HuH-7.5 (cell line): ENCODE measurements at regions not wholly inside any gene's neighbourhood (a gene's known extent, or its start where the extent isn't known, plus 50 kb on each side); places are given as distances from the start of the nearest gene placed in this dataset.
"Not testable (repeated sequence)": the region's sequence is repeated elsewhere in the genome, so short reads cannot be mapped to it uniquely, and the experiment has no call there.

ENCODE experiments used
- DNase-seq: peaks from one replicate; pipeline ENCODE4 v3.0.0; 2011; ENCODE audit warnings: low spot score

GRCh38 chr10:10712155-10712704 is 305.4 kb upstream of the CELF2 start:
- DNase-seq: no peak

GRCh38 chr10:10714327-10714726 is 303.3 kb upstream of the CELF2 start:
- DNase-seq: no peak

DNA sequence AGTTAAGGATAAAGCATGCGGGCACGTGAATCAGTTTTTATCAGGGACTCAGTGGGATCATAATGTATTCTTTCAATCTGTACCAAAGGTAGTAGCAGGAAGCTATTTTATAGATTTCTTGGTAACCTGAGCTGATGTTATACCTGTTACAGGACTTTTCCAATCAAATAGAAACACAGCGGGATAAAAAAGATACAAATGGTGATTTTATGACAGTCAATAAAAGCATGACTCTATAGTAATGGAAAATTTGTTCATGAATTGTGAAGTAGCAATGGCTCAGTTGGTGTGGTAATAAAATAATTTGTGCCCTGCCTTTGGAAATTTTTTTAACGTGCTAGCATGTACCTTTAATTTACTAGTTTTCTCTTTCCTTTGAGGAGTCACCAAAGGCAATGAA is 300.7 kb upstream of the CELF2 start:
- no peak for DNase-seq

DNA sequence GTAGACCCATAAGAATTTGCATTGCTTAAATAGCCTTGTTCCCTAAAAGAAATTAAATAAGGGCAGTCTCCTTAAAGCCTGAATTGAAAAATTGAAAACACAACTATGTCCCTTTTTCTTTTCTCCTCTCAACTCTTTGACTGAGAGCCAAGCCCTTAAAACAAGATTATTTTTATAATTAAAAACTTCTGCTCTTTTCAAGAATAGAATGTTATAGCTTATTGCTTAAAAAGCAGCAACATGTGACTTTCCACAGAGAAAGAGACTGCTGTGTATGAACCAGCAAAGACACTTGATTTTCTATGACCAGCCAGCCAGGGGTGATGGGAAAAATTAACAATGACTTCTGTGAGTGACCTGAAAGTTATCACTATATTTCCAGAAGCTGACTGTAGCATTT is 295.2 kb upstream of the CELF2 start:
- DNase-seq: no peak

DNA sequence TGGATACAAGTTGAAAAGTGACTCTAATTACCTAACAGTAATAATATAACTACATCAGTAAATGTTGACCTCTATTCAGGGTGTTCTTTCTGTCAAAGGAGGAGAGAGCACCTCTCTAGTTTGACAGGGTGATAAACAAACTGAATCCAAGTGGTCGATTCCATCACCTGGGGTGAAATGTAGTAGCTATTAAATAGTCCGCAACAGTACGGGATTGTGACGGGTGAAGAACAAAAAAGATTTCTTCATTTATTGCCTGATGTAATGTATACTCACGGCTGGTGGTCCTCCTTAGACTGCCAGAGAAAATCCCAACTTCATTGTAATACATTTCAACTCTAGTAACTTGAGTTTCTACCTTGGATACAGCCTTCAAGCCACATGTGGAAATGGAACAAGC is 292.5 kb upstream of the CELF2 start:
- DNase-seq: no peak

DNA sequence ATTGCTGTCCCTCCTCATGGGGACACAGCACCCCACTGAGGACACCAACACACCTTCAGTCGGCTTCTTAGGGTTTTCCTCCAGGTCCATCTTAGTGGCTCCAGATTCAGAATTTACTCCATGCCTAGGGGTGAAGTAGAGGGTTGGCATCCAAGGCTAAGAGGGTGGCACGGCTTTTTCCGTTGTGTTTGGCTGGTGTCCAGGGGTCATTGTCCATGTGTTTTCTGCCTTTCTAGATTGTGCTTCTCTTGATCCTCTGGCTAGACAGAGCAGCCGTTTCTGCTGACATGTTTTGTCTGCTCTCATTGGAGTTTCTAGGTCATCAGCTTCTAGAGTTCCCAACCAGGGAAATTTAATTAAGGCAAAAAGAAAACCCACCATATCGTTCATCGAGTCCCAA is 291.6 kb upstream of the CELF2 start:
- DNase-seq: no peak

DNA sequence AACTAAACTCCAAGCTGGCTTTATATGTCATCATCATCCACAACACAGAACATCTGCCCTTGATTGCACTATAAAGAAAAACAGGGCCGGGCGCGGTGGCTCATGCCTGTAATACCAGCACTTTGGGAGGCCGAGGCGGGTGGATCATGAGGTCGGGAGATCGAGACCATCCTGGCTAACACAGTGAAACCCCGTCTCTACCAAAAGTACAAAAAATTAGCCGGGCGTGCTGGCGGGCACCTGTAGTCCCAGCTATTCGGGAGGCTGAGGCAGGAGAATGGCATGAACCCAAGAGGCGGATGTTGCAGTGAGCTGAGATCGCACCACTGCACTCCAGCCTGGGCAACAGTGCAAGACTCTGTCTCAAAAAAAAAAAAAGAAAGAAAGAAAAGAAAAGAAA is 290.3 kb upstream of the CELF2 start:
- not testable (repeated sequence) for DNase-seq

- no peak for DNase-seq
These were observed 289.9 kb upstream of the CELF2 start for GRCh38 chr10:10727812-10728211.

GRCh38 chr10:10730471-10731043 is 287.1 kb upstream of the CELF2 start:
- DNase-seq: no peak

GRCh38 chr10:10731366-10731765 is 286.3 kb upstream of the CELF2 start:
- DNase-seq: no peak

DNA sequence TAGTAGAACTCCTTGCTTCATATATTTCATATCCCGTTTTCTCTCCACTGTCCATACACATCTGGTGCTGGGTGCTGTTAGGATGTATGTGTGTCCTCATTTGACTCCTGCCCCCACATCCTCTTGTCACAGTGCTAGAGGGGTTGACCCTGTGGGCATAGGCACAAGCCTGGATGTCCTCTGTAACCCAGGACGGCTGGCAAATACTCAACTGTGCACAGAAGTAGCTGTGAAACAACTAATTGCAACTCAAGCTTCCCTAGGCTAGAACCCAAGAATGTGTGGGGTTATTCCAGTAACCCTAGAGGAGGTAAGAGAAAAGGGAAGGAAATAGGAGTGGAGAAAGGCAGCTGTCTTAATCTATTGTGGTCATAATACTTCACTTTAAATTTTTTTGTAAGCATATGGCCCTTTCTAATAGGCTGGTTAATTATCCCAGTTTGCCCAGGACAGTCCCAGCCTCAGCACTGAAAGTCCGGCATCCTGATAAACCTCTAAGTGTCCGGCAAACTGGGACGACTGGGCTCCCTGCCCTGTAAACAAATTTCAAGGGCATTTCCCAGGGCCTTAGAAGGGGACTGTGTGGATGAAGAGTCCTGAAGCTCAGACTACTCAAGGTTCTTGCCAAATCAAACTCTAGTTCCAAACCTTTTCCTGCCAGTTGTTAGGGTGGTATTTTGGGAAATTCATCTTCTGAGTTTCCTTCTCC is 283.2 kb upstream of the CELF2 start:
- no peak for DNase-seq

DNA sequence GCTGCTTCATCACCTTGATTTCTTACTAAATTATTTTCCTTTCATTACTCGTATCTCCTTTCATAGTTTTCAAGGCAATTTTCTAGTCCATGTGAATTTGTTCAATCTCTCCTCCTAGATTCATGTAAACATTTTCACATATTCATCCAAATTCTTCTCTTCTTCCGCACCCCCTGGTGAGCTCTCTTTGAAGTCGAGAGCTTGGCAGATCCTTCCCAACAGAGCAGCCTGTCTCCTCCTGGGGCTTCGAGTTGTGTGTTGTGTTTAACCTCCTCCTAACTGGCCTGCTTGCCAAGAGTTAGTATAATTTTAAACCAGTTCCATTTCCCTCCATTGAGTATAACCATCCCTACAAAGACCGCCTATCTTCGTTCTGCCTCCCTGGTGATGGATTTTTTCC is 272.4 kb upstream of the CELF2 start:
- DNase-seq: no peak

GRCh38 chr10:10755490-10755889 is 262.2 kb upstream of the CELF2 start:
- DNase-seq: no peak

GRCh38 chr10:10758306-10758705 is 259.4 kb upstream of the CELF2 start:
- DNase-seq: no peak

DNA sequence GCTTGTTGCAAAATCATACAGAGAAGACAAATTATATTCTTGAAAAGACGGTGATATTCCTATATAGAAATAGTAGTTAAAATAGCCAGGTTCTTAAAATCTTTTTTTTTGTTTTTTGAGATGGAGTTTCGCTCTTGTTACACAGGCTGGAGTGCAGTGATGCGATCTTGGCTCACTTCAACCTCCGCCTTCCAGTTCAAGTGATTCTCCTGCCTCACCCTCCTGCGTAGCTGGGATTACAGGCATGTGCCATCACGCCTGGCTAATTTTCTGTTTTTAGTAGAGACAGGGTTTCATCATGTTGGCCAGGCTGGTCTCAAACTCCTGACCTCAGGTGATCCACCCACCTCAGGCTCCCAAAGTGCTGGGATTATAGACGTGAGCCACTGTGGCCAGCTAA is 257.9 kb upstream of the CELF2 start:
- DNase-seq: not testable (repeated sequence)

DNA sequence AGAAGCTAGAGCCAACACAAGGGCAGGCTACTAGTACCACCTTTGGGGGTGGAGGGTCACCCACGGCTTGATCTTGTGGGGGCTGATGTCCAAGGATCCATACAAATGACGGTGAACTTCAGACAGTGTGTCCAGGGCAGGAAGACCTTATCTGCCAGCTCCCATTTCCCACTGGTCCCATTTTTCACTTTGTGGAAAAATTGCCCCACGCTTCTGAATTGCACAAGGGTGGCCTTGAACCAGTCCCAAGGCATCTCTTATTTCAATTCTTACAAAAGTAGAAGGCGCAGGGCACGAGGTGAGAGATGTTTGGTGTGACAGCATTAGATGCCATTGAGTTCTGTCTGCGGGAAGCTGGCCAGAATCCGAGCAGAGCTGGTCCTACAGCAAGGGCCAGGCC is 252.7 kb upstream of the CELF2 start:
- no peak for DNase-seq

GRCh38 chr10:10772411-10772810 is 245.3 kb upstream of the CELF2 start:
- DNase-seq: no peak

GRCh38 chr10:10772874-10773508 is 244.7 kb upstream of the CELF2 start:
- DNase-seq: no peak

DNA sequence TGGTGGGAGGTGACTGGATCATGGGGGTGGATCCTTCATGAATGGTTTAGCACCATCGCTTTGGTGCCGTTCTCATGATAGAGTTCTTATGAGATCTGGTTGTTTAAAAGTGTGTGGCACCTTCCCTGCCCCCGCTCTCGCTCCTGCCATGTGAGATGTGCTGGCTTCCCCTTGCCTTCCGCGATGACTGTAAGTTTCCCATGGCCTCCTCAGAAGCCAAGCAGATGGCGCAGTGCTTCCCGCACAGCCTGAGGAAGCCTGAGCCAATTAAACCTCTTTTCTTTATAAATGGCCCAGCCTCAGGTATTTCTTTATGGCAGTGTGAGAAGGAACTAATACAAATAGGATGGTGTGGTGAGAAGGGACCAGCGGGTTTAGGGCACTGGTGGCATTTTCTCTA is 243.3 kb upstream of the CELF2 start:
- no peak for DNase-seq

DNA sequence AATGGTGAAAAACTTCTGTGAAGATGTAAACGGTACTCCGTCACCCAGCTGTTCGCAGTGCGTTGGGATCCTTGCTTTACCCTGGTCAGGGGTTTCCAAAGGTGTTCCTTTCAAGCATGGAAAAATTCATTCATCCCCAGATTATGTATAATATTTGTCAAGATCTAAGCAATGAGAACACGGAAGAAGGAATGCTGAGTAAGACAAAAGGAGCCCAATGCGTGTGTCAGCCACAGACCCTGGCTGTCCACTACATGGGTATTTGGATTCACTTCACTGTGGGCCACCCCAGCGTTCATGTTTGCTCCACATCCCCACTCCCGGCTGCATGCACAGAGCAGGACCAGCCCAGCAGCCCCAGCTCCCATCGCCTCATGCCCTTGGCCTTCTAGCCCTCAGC is 241.3 kb upstream of the CELF2 start:
- DNase-seq: no peak

DNA sequence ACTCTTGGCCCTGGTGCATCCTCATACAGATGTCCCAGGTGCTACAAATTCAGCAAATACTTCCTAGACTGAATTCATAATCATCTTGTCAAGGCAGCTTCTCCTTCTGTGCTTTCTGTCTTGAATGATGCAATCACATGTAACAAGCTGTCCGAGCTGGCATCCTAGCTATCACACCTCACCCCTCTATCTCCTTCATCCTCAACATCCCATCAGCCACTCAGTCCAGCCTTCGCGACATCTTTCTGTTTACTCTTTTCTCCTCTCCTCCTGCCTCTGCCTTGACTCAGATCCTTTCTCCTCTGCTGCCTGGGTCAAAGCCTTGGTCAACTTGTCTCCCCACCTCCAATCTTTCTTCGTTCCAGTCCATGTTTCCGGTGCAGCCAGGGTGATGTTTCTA is 240.4 kb upstream of the CELF2 start:
- DNase-seq: no peak

GRCh38 chr10:10777723-10778122 is 239.9 kb upstream of the CELF2 start:
- no peak for DNase-seq

- no peak for DNase-seq
These were observed 238.7 kb upstream of the CELF2 start for GRCh38 chr10:10778959-10779358.
